ENCODE measurements at regions not wholly inside any gene's neighbourhood (a gene's known extent, or its start where the extent isn't known, plus 50 kb on each side); places are given as distances from the start of the nearest gene placed in this dataset.
"Not testable (repeated sequence)": the region's sequence is repeated elsewhere in the genome, so short reads cannot be mapped to it uniquely, and the experiment has no call there.

DNA sequence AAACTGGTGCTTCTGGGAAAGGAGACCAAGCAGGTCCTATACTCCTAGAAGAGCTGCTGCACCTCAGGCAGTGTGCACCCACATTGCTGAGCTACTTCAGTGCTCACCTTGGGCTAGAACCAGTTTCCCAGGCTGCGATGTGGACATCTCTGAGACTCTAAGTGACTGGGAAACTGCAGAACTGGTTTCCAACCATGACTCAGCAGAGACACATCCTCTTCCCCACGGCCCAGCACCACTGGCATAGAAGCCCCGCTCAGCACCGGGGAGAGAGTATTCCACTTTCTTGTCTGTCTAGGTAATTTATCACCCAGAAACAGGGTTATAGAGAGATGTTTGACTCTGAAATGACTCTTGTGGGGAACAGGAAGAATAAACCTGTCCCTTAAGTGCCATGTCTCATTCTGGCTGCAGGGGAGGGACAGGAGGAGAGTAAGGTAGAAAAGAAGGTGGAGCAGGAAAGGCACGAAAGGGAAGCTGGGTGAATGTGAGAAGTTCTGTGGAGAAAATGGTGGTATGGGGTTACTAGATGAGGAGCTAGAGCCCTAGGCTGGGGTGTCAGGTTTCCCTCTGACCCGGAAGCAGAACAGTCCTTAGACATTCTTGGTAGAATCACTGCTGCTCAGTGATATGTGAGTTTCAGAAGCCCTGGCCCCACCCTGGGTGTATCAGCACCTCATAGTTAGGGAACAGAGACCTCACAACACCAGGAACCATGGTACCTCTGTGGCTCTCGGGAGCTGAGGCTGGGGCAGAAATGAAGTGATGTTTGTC lies 340.4 kb upstream of the NCAM1 start:
- DNase-seq: peak; percentile 27 to 63 (median 53)

DNA sequence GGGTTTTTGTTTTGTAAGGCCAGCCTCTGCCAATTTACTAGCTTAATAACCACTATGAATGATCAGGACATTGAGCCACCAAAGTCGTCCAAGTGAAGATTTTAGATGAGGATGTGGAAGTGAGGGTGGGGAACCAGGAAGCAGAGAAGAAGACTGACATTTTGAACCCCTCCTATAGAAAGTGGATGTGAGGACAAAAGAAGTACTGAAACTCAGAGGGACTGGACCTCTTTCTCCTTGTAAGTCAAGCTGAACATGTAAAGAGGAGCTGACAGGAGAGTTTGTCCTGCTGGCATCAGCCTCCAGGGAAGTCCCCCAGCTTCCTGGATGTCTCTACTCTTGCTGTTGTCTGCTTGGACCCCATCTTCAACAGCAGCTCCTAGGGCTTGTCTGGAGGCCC lies 338.2 kb upstream of the NCAM1 start:
- DNase-seq: peak in 1 of 4 experiments; percentile 24

DNA sequence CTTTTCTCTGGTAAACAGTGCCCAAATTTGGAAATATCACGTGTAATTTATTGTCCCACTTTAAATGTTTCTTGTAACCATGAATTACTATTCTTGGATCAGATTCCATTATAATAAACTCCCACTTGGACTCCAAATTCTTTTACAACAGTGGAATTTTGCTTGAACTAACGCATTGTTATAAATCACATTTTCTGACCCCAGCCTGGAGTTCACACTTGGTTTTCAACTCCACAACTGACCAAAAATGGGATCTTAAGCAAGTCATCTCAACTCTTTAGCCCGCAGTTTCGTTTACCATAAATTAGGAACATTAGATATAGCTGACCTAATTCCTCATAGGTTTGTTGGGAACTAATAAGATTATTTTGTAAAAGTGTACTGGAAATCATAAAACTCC lies 336.8 kb upstream of the NCAM1 start:
- DNase-seq: no peak

DNA sequence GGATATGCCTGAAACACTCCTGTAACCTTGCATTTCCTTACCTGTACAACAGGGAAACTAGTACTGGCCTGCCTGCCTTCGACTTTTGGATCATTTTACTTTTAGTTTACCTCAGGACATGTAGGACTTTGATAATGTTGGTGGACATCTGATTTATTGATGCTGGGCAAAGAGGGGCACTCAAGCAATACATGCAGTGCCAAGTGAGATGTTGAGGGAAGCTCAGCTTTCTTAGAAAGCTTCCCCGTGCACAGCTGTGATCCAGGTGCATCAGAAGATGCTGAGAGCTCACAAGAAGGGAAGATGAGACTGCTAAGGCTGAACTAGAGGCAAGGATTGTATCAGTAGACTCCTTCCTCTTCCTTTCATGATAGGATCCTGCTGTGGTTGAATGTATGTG lies 336.2 kb upstream of the NCAM1 start:
- DNase-seq: not testable (repeated sequence)

DNA sequence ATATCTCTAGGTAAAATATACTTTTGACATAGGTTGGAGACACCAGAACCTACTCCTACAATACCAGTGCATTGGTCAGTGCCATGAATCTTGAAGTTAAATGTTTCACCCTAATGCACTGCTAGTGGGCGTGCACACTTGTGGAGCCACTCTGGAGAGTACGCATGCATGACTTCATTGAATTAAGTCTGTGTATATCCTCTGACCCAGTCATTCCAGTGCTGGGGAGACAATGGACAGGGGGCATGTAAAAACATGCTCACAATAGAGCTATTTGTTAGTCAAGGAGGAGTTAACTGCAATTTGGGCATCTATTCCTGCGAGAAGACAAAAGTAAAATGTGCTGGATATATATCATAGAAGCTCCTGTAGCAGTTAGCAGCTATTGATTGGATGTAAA lies 335.4 kb upstream of the NCAM1 start:
- DNase-seq: no peak

DNA sequence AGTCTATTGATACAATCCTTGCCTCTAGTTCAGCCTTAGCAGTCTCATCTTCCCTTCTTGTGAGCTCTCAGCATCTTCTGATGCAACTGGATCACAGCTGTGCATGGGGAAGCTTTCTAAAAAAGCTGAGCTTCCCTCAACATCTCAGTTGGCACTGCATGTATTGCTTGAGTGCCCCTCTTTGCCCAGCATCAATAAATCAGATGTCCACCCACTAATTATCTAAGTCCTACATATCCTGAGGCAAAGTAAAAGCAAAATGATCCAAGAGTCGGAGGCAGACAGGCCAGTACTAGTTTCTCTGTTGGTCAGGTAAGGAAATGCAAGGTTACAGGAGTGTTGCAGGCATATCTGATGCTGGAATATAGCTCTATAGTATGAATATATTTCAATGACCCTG lies 334.5 kb upstream of the NCAM1 start:
- DNase-seq: no peak

DNA sequence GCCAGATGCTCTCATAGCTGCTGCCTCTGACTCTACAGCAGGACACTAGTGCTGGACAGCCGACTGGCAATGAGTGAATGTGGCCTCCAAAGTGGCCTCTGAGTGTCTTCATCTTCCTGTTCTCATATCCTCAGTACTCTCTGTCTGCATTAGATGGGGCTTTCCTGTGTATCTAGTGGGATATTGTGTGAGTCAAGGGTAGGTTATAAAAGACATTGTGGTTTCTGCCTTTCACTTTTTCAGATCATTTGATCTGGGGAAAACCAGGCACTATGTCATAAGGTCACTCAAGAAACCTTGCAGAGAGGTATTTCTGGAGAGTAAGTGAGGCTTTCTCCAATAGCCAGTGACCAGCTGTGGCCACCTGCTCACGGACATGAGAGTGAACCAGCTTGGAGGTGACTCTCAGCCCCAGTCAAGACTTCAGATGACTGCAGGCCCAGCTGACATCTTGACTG lies 333.6 kb upstream of the NCAM1 start:
- peak in 1 of 4 experiments; percentile 6 for DNase-seq

DNA sequence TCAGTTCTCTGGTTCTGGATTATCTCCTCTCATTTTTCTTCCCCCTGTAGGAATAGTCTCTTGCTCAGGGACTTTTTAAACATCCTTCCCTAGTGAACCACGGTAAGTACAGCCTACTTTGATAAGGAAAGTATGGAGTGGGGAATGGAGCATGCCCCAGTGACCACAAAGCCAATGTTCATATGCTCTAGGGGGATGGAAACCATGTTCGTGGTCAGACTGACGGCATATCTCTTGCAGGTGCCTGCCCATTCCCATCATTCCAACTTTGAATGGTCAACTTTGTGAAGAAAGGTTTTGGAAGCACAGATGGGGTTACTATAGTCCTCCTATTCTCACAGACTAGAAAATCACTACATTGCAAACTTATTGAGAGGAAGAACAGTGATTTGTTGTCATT lies 332.5 kb upstream of the NCAM1 start:
- DNase-seq: no peak

DNA sequence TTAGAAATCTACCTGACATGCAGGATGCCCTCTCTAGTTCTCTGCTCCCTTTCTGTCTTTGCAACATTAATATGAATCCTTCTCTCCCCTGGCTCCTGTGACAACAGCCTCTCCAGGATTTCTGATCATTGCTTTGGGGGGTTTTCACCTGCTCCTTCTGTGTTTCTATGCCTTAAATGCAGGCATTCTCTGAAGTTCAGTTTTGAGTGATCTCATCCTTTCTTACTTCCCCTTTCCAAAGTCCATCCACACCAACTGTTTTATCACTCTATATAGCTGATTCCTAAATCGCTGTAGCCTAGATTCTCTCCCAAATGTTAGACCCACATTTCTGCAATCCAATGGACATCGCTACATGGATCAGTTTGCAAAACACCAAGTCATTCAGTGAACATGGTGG lies 330.7 kb upstream of the NCAM1 start:
- DNase-seq: peak in 2 of 4 experiments; percentile 27 to 33

DNA sequence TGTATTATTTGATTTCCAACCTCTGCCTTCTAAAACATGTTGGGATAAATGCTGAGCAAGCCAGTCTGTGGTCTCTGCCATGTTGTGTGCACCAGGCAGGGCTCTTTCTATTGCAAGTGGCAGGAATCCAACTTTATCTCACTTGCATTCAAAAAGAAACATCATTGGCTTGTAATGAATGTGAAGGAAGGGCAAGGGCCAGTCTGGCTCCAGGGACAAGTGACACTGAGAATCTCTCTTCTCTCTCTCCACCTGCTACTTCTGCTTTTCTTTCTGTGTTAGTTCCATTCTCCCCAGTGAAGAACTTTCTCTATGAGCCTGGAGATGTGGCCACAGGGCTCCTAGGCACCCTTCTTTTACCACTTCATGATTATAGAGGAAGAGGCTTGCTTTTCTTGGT lies 329.9 kb upstream of the NCAM1 start:
- DNase-seq: peak in 2 of 4 experiments; percentile 17 to 19

DNA sequence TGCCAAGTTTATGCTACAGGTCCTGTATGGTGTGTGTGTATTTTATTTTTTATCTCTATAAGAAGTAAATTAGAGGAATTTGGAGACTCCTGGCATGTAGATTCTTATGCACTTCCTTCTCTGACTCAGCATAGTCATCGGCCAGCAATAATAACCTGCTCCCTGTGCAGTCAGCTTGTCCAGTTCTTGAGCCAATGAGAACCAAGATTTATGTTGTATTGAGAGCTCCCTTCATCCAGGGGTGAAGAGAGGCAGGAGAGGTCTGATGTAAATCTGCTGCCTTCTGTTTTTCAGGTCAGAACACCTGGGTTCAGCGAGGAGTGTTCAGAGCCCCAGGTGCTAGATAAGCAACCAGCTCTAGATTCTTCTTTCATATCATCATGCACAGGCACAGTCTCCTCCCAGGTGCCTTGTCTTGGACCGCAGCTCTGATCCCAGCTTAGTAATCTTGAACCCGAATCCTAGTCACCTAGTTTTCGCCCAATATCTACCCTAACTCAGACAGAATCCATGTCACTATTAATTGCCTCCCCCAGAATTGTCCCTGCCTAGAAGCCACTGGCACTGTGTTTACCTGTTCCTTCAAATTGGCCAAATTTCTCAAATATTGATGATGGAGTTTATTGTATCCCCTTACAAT lies 328.2 kb upstream of the NCAM1 start:
- DNase-seq: no peak

DNA sequence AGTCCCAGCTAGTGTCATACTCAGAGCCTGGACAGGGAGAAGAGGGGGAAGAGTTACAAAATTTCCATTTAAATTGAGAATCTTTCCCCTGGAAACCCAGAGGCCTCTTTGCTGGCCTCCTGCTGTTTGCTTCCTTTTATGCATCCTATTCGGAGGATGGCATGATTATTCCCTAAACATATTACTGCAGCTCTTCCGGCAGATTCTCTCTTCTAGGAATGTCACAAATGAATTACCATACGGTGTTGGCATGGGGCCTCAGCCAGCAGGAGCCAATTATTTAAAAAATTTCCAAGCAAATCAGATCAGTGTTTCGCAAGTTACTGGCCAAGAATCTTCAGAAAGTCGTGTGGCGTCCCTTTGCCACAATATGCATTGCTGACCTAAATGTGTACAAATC lies 326.7 kb upstream of the NCAM1 start:
- no peak for DNase-seq

DNA sequence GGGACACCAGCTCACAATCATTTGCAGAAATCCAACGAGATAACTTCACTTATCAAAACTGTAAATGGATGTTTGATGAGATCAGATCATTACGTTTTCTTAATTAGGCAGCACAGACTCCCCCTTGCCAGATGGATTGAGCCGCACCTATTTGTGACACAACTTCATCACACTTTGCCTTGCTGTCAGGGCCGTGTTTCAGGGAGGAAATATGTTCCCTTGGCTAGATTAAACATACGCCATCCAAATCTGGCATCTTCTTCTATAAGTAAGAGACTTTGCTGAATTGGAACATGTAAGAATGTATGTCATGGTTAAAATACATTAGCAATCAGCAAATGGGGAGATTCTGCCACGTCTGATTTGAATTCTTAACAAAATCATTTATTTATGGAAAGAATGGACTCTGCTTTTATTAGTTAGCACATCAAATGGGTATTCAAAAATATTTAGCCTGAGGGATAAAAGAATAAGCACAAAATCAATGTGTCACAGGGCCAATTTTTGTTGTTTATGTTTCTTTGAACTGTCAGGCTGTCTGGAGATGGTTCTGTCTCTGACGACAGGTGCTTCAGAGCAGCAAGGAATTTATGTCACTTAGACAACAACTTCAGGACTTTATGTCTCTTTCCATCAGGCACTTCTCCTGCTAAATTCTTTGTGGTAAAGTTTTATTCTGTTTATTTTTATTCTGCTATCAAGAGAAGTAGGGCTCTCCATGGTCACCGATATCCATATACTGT lies 326.1 kb upstream of the NCAM1 start:
- DNase-seq: no peak

DNA sequence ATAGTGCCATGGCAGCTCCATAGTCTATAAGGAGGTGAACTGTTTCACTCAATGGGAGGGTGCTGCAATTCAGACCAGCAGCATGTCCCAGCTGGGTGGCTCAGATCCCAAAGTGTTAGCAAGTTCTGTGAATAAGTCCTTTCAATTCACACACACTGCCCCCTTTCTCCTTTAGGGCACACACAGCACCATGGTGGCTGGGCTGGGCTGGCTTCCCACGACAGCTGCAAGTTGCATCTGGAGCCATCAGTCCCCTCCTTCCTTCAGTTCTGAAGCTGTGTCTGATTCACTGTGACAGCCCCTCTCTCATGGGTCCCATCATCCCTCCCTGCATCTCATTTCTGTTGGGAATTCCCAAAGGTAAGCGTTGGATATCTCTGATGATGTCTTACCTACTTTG lies 324.1 kb upstream of the NCAM1 start:
- DNase-seq: no peak

DNA sequence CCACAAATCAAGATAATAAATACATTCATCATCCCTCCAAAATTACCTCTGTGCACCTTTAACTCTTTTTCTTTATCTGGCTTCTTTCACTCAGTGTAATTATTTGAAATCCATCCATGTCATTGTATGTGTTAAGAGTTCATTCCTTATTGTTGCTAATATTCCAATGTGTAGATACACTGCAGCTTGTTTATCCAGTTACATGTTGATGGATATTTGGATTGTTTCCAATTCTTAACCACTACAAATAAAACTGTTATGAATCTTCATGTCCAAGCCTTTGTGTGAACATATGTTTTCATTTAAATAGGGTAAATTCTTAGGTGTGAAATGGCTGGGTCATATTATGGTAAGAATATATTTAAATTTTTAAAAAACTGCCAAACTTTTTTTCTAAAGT lies 323.3 kb upstream of the NCAM1 start:
- no peak for DNase-seq

DNA sequence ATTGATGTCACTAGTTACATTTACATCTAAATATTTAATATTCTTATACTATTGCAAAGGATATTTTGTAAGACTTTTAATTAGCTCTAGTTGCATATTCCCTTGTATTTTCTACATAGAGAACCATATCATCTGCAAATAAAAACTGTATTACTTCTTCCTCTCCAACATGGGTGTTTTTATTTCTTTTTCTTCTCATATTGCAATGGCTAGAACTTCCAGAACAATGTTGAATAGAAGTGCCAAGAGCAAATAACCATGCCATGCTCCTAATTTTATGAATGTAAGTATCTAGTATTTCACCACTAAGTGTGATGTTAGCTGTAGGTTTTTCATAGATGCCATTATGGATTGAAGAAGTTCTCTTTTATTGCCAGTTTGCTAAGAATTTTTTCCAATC lies 321.8 kb upstream of the NCAM1 start:
- DNase-seq: no peak

DNA sequence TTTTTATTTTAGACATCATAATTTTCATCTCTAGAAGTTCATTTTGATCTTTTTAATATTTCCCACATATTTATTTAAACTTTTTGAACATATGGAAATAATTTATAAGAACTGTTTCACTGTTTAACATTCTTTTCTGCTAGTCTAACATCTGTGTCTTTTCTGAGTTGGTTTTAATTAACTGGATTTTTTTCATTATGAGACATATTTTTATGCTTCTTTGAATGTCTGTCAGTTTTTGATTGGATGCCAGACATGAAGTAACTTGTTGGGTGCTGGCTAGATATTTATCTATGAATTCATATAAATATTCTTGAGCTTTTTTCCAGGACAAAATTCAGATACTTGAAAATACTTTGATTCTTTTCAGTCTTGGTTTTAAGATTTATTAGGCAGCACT lies 317.8 kb upstream of the NCAM1 start:
- no peak for DNase-seq

DNA sequence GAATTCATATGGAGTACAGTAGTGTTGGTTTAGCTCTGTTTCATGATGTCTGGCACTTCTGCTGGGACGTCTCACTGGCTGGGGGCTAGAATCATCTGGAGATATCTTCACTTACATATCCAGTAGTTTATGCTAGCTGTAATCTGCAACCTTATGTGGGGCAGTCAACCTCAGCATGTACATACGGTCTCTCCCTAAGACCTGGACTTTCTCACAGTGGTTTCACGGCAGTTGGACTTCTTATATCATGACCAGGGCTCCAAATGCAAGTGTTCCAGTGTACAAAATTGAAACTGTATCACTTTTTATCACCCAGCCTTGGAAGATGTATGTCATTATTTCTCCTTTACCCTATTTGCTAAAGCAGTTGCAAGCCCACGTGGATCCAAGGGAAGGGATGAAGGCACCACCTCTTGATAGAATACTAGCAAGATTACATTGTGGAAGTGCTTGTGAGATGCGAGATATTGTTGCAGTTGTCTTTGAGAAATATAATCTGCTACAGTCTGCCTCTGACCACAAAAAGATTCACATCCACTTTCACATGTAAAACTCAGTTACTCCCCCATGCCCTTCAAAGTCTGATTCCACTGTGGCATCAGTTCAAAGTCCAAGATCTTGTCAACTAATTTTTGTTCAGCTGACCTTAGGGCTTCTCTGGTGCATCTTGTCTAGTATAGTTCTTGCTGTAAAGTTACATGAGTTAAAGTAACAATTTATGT lies 316.6 kb upstream of the NCAM1 start:
- DNase-seq: no peak

DNA sequence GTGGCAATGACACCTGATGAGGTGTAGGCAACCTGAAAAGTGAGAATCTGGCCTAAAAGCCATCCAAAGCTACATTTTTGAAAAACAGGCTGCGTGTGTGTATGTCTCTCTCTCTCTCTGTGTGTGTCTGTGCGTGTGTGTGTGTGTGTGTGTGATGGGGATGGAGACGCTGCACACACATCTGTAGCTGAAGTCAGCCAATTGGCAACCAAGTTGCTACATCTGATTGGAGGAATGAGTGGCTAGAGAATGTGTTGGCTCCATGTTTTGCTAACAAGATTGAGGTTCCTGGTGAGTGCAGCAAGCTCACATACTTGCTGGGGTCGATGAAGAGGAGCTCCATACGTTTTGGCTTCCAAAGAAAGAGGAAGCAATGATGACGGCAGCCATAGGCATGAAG lies 311.4 kb upstream of the NCAM1 start:
- no peak for DNase-seq

DNA sequence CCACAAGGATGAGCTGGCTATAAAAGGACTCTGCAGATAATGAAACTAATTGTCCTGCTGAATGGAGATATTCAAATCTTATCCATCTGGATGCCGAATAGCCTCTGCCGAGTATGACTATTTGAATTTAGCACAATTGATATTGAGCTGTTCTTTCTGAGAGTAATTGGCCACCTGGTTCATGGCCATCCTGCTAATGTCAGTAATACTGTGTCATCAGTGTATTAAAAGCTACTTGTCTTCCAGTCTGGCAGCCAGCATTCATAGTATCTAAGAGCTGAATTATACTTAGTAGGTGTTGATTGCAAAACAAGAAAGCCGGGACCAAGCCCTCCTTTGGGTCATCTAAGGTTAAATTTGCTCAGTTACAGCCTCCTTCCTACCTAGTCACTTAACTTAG lies 310.7 kb upstream of the NCAM1 start:
- no peak for DNase-seq

DNA sequence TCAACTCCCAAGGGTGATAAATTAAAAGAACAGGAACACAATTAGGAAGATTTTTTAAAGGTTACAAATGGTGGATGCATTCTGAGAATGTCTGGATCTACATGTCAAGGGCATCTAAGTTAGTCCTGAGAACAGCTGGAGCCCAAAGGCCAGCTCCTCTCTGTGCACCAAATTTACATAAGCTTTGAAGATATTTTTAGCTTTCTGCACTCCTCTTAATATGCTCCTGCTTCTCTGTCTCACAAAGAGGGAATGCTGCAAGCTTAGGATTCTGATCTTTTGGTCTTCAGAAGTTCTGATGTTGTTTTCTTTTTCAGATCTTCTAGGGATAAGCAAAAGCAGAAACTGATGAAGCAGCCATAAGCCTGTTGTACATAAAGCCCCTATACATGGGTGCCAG lies 309.8 kb upstream of the NCAM1 start:
- no peak for DNase-seq

DNA sequence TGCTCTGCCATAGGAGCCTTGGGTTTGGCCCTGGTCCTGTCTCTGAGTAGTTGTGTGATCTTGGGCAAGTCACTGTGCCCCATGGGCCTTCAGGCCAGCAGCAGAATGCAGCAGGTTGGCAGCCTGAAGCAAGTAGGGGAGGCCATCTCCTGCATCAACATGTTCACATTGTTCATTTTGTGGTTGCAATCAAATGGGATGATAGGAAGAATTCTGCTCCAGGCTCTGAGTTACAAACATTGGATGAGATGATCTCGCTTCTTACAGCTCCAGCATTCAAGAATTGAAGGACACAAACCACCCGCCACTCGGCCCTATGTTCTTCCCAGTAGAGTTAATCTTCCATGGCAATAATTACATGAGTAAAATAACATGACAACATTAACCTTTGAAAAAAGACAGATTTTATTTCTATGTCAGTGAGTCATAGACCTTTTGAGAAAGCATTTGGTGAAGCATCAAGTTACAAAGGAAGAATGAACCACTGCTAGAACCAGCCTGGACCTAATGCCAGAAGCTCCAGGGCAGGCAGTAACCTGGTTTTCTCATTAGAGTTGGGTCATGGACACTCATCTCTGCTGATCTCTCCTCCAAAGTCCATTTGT lies 308.3 kb upstream of the NCAM1 start:
- DNase-seq: no peak

DNA sequence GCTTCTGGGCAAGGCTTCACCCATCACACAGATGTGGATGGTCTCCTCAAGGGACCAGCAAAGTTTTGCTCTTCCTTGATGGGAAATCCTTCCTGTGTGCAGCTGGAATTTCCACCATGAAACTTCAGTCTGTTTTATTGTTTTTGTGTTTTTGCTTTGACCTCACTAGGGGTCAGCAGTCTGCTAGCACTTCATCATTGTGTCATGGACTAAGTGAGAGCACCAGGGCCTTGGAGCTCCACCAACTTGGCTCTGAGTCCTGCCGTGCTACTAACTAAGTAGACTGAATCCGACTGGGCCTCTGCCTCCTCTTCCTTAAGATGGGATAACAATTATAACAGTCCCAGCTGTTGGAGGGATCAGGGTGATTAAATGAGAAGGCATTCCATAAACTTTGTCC lies 305.8 kb upstream of the NCAM1 start:
- DNase-seq: no peak
